Esophagus (tissue), 2 donors: ENCODE measurements at regions not wholly inside any gene's neighbourhood (a gene's known extent, or its start where the extent isn't known, plus 50 kb on each side); places are given as distances from the start of the nearest gene placed in this dataset.

Source experiments
- H3K27ac ChIP-seq, 2 donors: one replicate each; pipeline ENCODE4 v1.5.1; 2013; ENCODE audit warnings: low read depth in 2 of 2, mild to moderate bottlenecking in 2 of 2, inconsistent platforms in 1 of 2, low read length in 1 of 2, moderate library complexity in 1 of 2
- H3K27me3 ChIP-seq, 2 donors: one replicate each; pipeline ENCODE4 v1.6.1; 2013; ENCODE audit warnings: low read length in 2 of 2, control low read depth in 1 of 2, mild to moderate bottlenecking in 1 of 2; ENCODE audit not compliant: insufficient read depth in 2 of 2, control insufficient read depth in 1 of 2
- H3K36me3 ChIP-seq, 2 donors: one replicate each; pipeline ENCODE4 v1.6.1; 2013; ENCODE audit warnings: low read length in 1 of 2; ENCODE audit not compliant: control insufficient read depth in 2 of 2, insufficient read depth in 2 of 2
- H3K4me1 ChIP-seq, 2 donors: one replicate each; pipeline ENCODE4 v1.6.1; 2013; ENCODE audit warnings: low read length in 1 of 2; ENCODE audit not compliant: control insufficient read depth in 2 of 2, insufficient read depth in 2 of 2
- H3K4me3 ChIP-seq, 2 donors: one replicate each; pipeline ENCODE4 v1.5.1; 2013; ENCODE audit warnings: low read length in 2 of 2, mild to moderate bottlenecking in 2 of 2, low read depth in 1 of 2, moderate library complexity in 1 of 2
- H3K9me3 ChIP-seq, 2 donors: one replicate each; pipeline ENCODE4 v1.6.1; 2013; ENCODE audit warnings: mild to moderate bottlenecking in 2 of 2, low read depth in 1 of 2, low read length in 1 of 2, moderate library complexity in 1 of 2; ENCODE audit not compliant: control insufficient read depth in 2 of 2, insufficient read depth in 1 of 2
- WGBS, 2 donors: extraction: QIAGEN DNeasy Blood & Tissue Kit; methylation state at CpG; one replicate each; pipeline ENCODE4 v1.1.7; 2013; 5-methylcytosine and 5-hydroxymethylcytosine counted together
- donor health status: healthy with polysubstance abuse.
- donor health status: Bipolar disorder and iron deficiency.

DNA sequence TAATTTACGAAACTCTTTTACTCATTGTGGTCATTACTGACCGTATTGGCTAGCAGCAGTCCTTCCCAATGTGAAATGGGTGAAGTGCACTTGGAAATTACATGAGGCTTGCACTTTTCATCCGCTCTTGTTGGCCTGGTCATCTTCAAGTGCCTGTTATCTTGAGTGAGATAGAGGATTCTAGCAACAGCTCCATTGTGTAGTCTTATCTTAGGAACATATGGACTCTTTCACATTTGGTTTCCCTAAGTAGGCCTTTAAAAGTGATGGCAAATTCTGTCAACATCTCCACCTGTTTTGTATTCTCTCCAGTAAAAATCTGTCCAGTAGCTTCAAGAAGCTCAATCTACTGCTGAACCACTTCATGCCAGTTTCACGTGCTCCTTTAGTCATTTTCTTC, 114.8 kb upstream of the MARCKS start:
- Histone ChIP-seq H3K4me3 (no peak overlapping the region), H3K27ac (no peak overlapping the region), H3K4me1 (no peaks in the 10 kb centered on the region), H3K9me3 (no peaks in the 10 kb centered on the region), H3K36me3 (no peaks in the 10 kb centered on the region), H3K27me3 (no peaks in the 10 kb centered on the region)
- WGBS, 2 donors, result 89 to 94% methylated on average over 4 of the region's 4 CpGs

DNA sequence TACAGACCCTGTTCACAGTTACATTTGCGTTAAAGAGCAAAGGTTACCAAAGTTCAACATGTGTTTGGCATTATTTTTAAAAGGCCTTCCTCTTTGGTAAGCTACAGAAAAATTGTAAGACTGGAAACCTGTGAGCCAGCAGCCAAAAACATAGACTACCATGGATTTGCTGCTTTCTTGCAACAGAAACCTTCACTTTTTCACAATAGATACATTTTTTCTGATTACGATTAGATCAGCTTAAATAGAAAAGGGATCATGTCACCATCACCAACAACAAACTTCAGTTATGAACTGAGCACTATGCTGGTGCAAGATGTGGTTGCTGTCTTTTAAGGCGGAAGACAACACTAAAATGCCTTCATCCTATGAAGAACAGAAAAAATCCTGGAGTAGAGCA, 112.3 kb upstream of the MARCKS start:
- Histone ChIP-seq H3K4me1 (no peaks in the 10 kb centered on the region), H3K27me3 (no peaks in the 10 kb centered on the region), H3K27ac (no peak overlapping the region), H3K36me3 (no peaks in the 10 kb centered on the region), H3K4me3 (no peak overlapping the region), H3K9me3 (no peaks in the 10 kb centered on the region)
- WGBS, 2 donors, result 62 to 77% methylated on average over 3 of the region's 3 CpGs

DNA sequence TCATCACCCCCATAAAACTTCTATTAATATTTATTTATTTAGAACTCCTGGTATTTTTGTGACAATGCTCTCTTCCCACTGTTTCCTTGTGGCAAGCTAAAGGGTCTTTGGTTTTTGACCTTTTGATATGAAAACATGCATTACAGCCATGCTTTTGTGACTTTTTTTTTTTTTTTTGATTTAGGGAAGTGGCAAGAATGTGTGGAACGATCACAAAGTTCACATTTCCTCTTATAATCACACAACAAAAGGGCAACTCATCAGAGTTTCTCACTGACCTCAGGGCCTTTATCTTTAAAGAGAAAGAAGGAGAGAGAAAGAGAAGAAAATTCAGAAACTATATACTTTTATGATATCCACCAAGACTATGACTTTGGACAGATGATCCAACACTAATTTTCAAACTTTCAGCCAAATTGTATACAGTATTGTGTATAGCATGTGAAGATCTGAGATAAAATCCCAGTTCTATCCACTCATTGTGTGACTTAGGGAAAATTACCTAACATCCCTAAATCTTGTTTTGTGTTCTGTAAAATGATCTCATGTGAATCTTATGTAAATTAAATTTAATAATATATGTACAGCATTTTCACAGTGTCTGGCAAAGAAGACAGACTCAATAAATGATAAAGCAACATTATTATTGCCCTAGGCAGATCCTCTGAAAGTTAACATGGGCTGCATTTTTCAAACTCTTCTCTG, 106.8 kb upstream of the MARCKS start:
- no peaks in the 10 kb centered on the region for H3K9me3 ChIP-seq
- no peak overlapping the region for H3K4me3 ChIP-seq
- WGBS, 2 donors, result 41 to 55% methylated on average over 1 of the region's 1 CpG
- no peak overlapping the region for H3K27ac ChIP-seq
- H3K27me3 ChIP-seq, result no peaks in the 10 kb centered on the region
- no peaks in the 10 kb centered on the region for H3K36me3 ChIP-seq
- no peaks in the 10 kb centered on the region for H3K4me1 ChIP-seq

DNA sequence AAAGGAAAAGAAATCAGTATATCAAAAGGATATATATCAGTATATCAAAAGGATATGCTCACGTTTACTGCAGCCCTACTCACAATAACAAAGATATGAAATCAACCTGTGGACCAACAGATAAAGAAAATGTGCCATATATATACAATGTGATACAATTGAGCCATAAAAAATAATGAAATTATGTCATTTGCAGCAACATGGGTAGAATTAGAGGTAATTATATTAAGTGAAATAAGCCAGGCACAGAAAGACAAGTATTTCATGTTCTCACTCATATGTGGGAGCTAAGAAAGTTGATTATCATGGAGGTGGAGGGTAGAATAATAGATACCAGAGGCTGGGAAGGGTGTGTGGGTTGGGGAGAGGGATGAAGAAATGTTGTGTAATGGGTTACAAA, 102.9 kb upstream of the MARCKS start:
- WGBS, 2 donors, result 82 to 89% methylated on average over 1 of the region's 1 CpG
- H3K36me3 ChIP-seq, result no peaks in the 10 kb centered on the region
- no peaks in the 10 kb centered on the region for H3K27me3 ChIP-seq

DNA sequence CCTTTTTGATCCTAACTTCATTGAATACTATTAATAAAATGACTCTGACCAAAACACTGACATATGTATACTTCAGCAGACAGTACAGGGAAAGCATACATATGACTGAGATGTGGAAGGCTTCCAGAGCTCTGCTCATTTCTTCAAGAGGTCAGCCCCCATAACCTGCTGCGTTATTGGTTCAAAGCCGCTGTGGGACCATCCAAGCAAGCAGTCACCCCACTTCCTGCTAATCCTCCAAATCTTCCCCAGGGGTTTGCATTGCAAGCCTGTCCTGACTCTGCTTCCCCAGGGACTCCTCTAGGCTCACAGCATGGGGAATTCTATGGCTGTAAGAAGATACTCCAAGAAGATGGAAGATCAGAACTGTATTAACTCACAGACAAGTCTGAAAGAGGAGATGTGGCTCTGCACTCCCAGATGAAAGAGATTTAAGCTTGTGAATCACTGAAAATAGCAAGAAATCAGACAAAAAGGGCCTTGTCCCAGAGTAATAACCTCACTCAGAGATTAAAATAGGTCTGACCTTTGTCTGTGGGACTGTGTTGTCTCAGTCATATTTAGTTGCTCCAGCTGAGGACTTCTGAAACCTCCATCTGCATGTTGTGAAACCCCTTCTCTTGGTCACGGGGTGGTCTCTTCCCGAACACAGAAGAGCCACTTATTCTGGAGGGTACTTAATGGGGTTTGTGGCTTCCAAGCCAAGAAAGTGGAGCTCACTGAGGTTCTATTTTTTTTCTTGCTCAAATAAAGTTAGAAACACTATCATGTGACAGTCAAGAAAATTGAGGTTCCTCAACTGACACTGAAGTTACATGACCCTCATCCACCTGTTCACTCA, 101.5 kb upstream of the MARCKS start:
- H3K4me1 ChIP-seq, result no peaks in the 10 kb centered on the region
- WGBS, 2 donors, result 88 to 94% methylated on average over 4 of the region's 4 CpGs
- no peak overlapping the region for H3K27ac ChIP-seq
- no peaks in the 10 kb centered on the region for H3K36me3 ChIP-seq
- H3K4me3 ChIP-seq, result no peak overlapping the region
- no peaks in the 10 kb centered on the region for H3K27me3 ChIP-seq
- no peaks in the 10 kb centered on the region for H3K9me3 ChIP-seq

More for the DNA sequence above, 102.9 kb upstream of the MARCKS start:
- Histone ChIP-seq H3K4me3 (no peak overlapping the region), H3K27ac (no peak overlapping the region), H3K9me3 (no peaks in the 10 kb centered on the region), H3K4me1 (no peaks in the 10 kb centered on the region)

DNA sequence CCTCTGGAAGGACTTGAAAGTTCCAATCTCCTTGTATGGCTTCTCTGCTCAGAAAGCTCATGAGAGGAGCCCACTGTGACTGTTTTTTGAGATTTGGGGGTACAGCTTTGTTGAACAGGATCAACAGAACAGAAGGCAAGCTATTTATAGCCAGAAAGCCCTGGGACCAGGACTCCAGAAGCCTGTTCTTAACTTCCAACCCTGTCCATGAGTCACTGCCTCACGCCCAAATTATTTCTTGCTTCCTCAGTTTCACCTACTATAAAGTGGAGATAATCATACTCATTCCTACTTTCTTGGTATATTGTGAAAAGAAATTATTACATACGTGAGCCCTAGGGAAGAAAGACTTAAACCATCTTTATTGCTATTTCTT, 100.9 kb upstream of the MARCKS start:
- Histone ChIP-seq H3K36me3 (no peaks in the 10 kb centered on the region), H3K27me3 (no peaks in the 10 kb centered on the region), H3K27ac (no peak overlapping the region), H3K4me3 (no peak overlapping the region), H3K4me1 (no peaks in the 10 kb centered on the region), H3K9me3 (no peaks in the 10 kb centered on the region)
- 94 to 98% methylated on average over 2 of the region's 2 CpGs for WGBS, 2 donors

DNA sequence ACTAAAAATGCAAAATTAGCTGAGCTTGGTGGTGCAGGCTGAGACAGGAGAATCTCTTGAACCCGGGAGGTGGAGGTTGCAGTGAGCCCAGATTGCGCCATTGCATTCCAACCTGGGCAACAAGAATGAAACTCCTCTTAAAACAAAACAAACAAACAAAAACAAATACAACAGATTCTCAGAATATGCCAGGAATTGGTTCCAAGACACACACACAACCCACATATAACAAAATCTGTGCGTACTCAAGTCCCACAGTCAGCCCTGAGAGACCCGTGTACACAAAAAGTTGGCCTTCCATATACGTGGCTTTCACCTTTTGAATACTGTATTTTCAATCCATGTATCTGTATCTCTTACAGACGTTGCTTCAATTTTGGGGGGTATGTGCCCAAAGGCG, 98.9 kb upstream of the MARCKS start:
- Histone ChIP-seq H3K27me3 (no peaks in the 10 kb centered on the region), H3K36me3 (no peaks in the 10 kb centered on the region), H3K27ac (no peak overlapping the region), H3K4me1 (no peaks in the 10 kb centered on the region), H3K4me3 (no peak overlapping the region), H3K9me3 (no peaks in the 10 kb centered on the region)
- 78 to 79% methylated on average over 7 of the region's 7 CpGs for WGBS, 2 donors

DNA sequence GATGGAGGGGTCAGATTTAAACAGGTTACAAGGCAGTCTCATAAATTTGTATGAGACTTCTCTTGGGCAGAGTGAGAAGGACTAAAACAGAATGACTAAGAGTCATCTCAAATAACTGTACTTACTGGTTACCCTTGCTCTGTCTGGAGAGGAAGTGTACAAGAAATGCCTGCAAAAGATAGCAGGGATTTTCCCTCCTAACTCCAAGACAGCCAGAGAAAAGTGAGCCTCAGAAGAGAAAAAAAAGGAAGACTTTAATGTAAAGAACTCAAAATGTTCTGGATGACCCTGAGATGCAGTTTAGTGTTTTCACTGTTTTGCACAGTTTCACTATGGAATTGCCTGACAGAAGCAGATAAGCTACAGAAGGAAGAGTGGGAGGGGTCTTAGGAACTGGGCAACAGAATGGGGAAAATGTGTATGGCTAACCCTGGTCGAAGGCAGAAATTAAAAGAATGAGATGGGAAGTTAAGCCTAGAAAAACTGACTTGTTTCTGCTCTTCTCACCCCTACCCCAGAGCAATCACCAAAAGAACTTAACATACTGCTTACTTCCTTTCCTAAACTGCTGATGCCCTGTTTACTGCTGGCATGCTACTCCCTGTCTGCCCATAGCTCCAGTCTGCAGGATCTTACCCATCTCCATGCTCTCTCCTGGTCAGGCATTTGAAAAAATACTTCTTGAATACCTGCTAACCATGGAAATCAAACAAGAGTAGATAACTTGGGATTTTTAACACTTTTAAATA, 98.1 kb upstream of the MARCKS start:
- Histone ChIP-seq H3K27ac (no peak overlapping the region), H3K27me3 (no peaks in the 10 kb centered on the region), H3K36me3 (no peaks in the 10 kb centered on the region), H3K9me3 (no peaks in the 10 kb centered on the region), H3K4me1 (no peaks in the 10 kb centered on the region), H3K4me3 (no peak overlapping the region)
- WGBS, 2 donors, result 70 to 75% methylated on average over 1 of the region's 1 CpG

DNA sequence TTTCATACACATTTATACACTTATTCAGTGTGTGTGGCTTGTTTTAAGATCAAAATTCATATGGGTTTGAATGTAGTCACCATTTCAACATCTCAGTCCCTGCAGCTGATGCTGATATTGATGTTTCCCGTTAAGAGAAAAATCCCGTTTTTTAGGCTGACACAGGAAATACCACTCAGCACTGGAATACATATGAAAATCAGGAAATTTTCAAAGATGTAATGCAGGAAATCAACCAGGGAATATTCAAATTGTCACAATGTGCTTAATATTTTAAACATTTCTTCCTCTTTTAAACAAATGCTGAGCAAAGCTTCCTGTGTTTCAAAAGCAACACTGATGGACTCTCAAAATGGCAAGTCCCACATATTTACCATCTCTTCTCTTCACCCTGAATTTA, 94.5 kb upstream of the MARCKS start:
- Histone ChIP-seq H3K36me3 (no peaks in the 10 kb centered on the region), H3K27me3 (no peaks in the 10 kb centered on the region), H3K27ac (no peak overlapping the region), H3K9me3 (no peaks in the 10 kb centered on the region), H3K4me3 (no peak overlapping the region), H3K4me1 (no peaks in the 10 kb centered on the region)
- 57 to 63% methylated on average over 2 of the region's 2 CpGs for WGBS, 2 donors
